ENCODE measurements at regions not wholly inside any gene's neighbourhood (a gene's known extent, or its start where the extent isn't known, plus 50 kb on each side); places are given as distances from the start of the nearest gene placed in this dataset.

DNA sequence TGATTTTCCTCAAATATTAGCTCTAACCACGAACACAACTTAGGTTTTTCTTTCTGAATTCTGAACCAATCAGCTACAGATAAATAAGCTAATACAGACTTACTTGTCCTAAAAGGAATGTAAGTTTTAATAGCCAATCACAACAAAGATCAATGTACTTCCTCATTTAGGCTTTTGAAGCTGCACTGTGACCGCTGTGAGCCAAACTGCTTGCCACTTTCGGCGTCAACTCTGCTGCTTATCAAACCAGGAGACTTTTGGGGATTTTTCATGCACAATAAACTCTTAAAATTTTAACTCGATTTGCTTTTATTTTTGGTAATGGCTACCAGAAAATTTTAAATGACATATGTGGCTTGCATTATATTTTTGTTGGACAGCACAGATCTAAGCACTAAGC is 92.5 kb downstream of the TMPRSS5 start:
- Histone ChIP-seq H3K36me3 (ENCODE audit: control insufficient read depth, insufficient read depth, low read length) (no peaks in the 10 kb centered on the region), H3K4me3 (ENCODE audit: low read depth, low read length) (no peak overlapping the region), H3K27me3 (ENCODE audit: control insufficient read depth, insufficient read depth, low read length) (no peaks in the 10 kb centered on the region)
- DNase-seq (ENCODE audit: low read depth), result no peak
- TF ChIP-seq, protein P1, sequence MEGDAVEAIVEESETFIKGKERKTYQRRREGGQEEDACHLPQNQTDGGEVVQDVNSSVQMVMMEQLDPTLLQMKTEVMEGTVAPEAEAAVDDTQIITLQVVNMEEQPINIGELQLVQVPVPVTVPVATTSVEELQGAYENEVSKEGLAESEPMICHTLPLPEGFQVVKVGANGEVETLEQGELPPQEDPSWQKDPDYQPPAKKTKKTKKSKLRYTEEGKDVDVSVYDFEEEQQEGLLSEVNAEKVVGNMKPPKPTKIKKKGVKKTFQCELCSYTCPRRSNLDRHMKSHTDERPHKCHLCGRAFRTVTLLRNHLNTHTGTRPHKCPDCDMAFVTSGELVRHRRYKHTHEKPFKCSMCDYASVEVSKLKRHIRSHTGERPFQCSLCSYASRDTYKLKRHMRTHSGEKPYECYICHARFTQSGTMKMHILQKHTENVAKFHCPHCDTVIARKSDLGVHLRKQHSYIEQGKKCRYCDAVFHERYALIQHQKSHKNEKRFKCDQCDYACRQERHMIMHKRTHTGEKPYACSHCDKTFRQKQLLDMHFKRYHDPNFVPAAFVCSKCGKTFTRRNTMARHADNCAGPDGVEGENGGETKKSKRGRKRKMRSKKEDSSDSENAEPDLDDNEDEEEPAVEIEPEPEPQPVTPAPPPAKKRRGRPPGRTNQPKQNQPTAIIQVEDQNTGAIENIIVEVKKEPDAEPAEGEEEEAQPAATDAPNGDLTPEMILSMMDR (IDR thresholded peaks at IDR 0.05; ENCODE audit: insufficient read depth, low read length, poor library complexity, severe bottlenecking), result no peak

DNA sequence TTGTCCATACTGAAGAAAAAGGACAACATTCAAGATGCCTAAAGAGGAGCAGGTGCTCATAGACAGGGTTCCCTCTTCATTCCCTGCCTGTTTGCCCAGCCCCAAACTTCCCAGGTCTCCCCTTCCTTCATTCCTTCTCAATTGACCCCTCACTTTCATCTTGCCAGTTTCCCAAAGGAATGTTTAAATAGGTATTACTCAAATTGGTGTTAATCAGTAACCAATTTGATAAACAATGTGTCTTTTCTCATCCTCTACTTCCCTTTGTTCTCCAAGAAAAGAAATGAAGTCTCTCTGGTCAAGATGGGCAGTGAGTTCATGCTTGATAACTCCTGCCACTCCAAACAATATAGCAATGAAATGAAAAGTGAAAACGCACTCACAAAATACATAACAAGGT is 101.9 kb downstream of the TMPRSS5 start:
- no peak for DNase-seq (ENCODE audit: low read depth)
- TF ChIP-seq, protein P1 (IDR thresholded peaks at IDR 0.05; ENCODE audit: insufficient read depth, low read length, poor library complexity, severe bottlenecking), result no peak
- Histone ChIP-seq H3K36me3 (ENCODE audit: control insufficient read depth, insufficient read depth, low read length) (no peaks in the 10 kb centered on the region), H3K4me3 (ENCODE audit: low read depth, low read length) (no peak overlapping the region), H3K27me3 (ENCODE audit: control insufficient read depth, insufficient read depth, low read length) (no peaks in the 10 kb centered on the region)

DNA sequence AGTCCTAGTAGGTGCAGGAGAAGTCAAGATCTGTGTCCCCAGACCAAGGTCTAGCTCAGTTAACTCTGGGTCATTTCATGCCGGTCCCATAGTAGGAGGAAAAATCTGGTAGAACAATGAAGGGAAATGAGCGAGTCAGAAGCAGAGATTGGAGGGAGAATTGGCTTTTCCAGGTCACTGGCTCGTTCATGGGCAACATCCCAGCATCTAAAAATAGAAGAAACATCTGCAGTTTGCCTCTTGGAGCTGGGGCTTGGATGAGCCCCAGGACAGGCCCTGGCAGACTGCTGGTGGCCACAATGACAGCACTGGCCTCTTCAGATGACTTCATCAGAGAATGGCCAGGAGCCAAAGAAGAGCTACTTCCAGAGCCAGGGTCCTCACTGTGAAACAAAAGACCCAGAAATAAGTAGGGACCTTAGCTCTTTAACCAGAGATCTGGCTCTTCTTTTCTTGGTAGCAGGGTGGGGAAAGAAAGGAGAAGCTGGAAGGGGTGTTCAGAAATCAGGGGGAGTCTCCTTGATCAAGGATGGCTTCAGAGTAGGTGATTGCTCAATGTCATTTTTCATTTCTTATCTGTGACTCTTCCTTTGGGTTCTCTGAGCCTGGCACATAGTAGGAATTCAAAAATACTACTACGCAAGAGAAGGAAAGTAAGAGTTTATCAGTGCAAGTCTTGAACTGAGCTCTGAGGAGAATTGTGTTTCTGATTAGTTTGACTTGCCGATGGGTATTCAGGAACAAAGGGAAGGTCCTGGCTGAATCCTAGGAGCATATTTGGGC is 102.6 kb downstream of the TMPRSS5 start:
- H3K27me3 ChIP-seq (ENCODE audit: control insufficient read depth, insufficient read depth, low read length), result no peaks in the 10 kb centered on the region
- TF ChIP-seq, protein P1 (IDR thresholded peaks at IDR 0.05; ENCODE audit: insufficient read depth, low read length, poor library complexity, severe bottlenecking), result no peak
- no peak overlapping the region for H3K4me3 ChIP-seq (ENCODE audit: low read depth, low read length)
- no peaks in the 10 kb centered on the region for H3K36me3 ChIP-seq (ENCODE audit: control insufficient read depth, insufficient read depth, low read length)
- DNase-seq (ENCODE audit: low read depth), result no peak

DNA sequence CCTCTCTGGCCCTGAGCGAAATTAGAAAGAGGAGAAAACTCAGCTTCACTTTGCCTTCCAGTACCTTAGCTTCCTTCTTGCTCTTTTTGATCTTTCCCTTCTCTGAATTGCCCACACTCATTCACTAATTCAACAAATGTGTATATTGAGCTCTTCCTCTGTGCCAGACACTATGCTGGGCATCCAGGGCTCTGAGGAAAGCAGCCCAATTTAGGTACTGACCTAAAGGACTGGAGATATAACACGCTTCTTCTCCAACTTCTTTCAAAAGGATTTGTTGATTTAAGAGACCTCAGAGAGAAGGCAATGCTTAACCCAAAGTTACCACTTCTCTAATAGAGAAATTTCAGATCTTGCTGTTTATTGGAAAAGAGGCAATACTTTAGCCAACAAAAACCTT is 103.6 kb downstream of the TMPRSS5 start:
- no peak for DNase-seq (ENCODE audit: low read depth)
- TF ChIP-seq, protein P1 (IDR thresholded peaks at IDR 0.05; ENCODE audit: insufficient read depth, low read length, poor library complexity, severe bottlenecking), result no peak
- H3K27me3 ChIP-seq (ENCODE audit: control insufficient read depth, insufficient read depth, low read length), result no peaks in the 10 kb centered on the region
- no peak overlapping the region for H3K4me3 ChIP-seq (ENCODE audit: low read depth, low read length)
- no peaks in the 10 kb centered on the region for H3K36me3 ChIP-seq (ENCODE audit: control insufficient read depth, insufficient read depth, low read length)

DNA sequence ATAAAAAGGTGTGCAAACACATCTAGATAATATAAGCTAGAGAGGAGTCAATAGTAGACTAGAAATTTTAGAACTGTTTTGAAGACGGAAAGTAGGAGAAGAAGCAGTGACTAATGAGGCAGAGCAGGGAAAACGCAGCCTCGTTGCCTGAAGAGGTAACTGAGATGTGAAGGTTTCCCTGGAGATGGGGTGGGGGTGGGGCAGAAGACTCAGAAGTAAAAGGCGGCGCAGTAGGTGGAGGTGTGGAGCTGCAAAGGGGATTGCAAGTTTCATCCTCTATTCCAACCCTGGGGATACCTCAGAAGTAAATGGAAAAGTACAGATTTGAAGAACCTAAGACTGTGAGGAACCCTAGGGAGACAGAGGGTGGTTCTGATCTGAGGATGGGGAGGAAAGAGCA is 109.5 kb downstream of the TMPRSS5 start:
- DNase-seq (ENCODE audit: low read depth), result no peak
- no peaks in the 10 kb centered on the region for H3K27me3 ChIP-seq (ENCODE audit: control insufficient read depth, insufficient read depth, low read length)
- TF ChIP-seq, protein P1 (IDR thresholded peaks at IDR 0.05; ENCODE audit: insufficient read depth, low read length, poor library complexity, severe bottlenecking), result no peak
- no peak overlapping the region for H3K4me3 ChIP-seq (ENCODE audit: low read depth, low read length)
- no peaks in the 10 kb centered on the region for H3K36me3 ChIP-seq (ENCODE audit: control insufficient read depth, insufficient read depth, low read length)

Measured in kidney epithelial cell (primary cell).